Spleen (tissue), 11 donors: ENCODE measurements at regions not wholly inside any gene's neighbourhood (a gene's known extent, or its start where the extent isn't known, plus 50 kb on each side); places are given as distances from the start of the nearest gene placed in this dataset.

Experiments used
- DNase-seq: peaks from one replicate; pipeline ENCODE4 v3.0.0-alpha.2; 2020
- H3K27ac ChIP-seq, 8 donors: fragments of 200-600 bp; sonication (generic) in 7 of 8; 1 replicate in 4 of 8; 2 replicates in 4 of 8; pipeline versions ENCODE4 v1.5.0 to v1.8.0; 2016 to 2021; ENCODE audit warnings: inconsistent platforms in 4 of 8, mild to moderate bottlenecking in 4 of 8, moderate library complexity in 1 of 8
- H3K27me3 ChIP-seq, 7 donors: fragments of 200-600 bp; sonication (generic) in 6 of 7; replicated peaks in 1 of 7; 1 replicate in 4 of 7; 2 replicates in 3 of 7; pipeline versions ENCODE4 v1.5.0 to v1.8.0; 2016 to 2021; ENCODE audit warnings: inconsistent platforms in 3 of 7, mild to moderate bottlenecking in 1 of 7
- H3K36me3 ChIP-seq, 6 donors: fragments of 200-600 bp; sonication (generic) in 5 of 6; 1 replicate in 4 of 6; 2 replicates in 2 of 6; pipeline versions ENCODE4 v1.5.0 to v1.8.0; 2016 to 2021; ENCODE audit warnings: inconsistent platforms in 2 of 6
- H3K4me1 ChIP-seq, 6 donors: fragments of 200-600 bp; sonication (generic) in 5 of 6; 1 replicate in 3 of 6; 2 replicates in 3 of 6; pipeline versions ENCODE4 v1.5.0 to v1.8.0; 2016 to 2021; ENCODE audit warnings: inconsistent platforms in 3 of 6
- H3K4me3 ChIP-seq, 8 donors: fragments of 200-600 bp; sonication (generic) in 7 of 8; 1 replicate in 4 of 8; 2 replicates in 4 of 8; pipeline versions ENCODE4 v1.5.0 to v1.8.0; 2016 to 2021; ENCODE audit warnings: inconsistent platforms in 4 of 8, mild to moderate bottlenecking in 4 of 8, moderate library complexity in 2 of 8
- H3K9me3 ChIP-seq, 8 donors: fragments of 200-600 bp; sonication (generic) in 7 of 8; 1 replicate in 4 of 8; 2 replicates in 4 of 8; pipeline versions ENCODE4 v1.5.0 to v1.8.0; 2016 to 2021; ENCODE audit warnings: inconsistent platforms in 4 of 8
- CTCF ChIP-seq, 11 experiments: fragments of 200-600 bp in 7 of 11; fragments of 450-650 bp in 4 of 11; sonication (generic) in 4 of 11; IDR thresholded peaks in 8 of 11; conservative IDR thresholded peaks in 3 of 11; 1 replicate in 7 of 11; 2 replicates in 4 of 11; pipeline versions ENCODE4 v1.4.0 to v1.8.0; 2016 to 2021; ENCODE audit warnings: antibody characterized with exemption in 11 of 11, inconsistent platforms in 4 of 11, mild to moderate bottlenecking in 1 of 11
- POLR2A ChIP-seq, 3 donors: fragments of 450-650 bp; IDR thresholded peaks; one replicate each; pipeline ENCODE4 v1.5.1; 2017; ENCODE audit warnings: antibody characterized with exemption in 3 of 3, mild to moderate bottlenecking in 1 of 3
- POLR2AphosphoS5 ChIP-seq, 3 donors: sonication (generic); formaldehyde crosslinking; IDR thresholded peaks; one replicate each; pipeline ENCODE4 v1.5.1; 2017; ENCODE audit warnings: antibody characterized with exemption in 3 of 3
- WGBS, 5 donors: extraction: QIAGEN DNeasy Blood & Tissue Kit in 3 of 5; methylation state at CpG; one replicate each; pipeline versions ENCODE4 v1.1.5 to v1.1.7; 2013 to 2018; 5-methylcytosine and 5-hydroxymethylcytosine counted together
- intact Hi-C: fragments of 100-400 bp; cut with DNase I; formaldehyde crosslinking; loops from one replicate; pipeline ENCODE4 v1.15.0; 2023; ENCODE audit warnings: low total_unique reads
- donor health status: healthy with polysubstance abuse.
- donor health status: DM: no; HTN: no; CAD: no; lungs with moderate emphysema.
- donor health status: DM: no; HTN: no; CAD: no.
- donor health status: Bipolar disorder and iron deficiency.
- donor health status: healthy.
- donor health status: DM: no; HTN: no; CAD: no.
- donor health status: DM: yes; HTN: yes; CAD: no.

DNA sequence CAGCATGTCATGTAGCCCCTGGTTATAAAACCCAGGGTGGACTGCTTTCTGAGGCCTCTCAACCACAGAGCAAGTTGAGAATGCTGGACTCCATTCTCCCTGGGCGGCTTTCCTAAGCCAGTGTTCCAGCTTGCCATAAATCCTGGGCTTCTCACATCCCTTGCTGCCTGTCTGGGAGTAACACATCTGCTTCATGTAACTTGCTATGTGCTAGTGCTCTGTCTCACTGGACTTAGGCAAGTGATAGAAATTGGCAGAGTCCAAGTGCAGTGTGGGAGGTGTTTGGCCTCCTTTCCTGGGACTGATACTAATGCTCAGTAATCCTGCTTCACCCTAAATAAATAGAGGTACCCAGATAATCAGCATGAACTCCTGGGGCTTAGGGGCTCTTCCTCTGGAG, 277.1 kb upstream of the POM121L12 start:
- no peaks in the 10 kb centered on the region for H3K27me3 ChIP-seq
- H3K9me3 ChIP-seq = peaks cover 0 to 34% (median 4%) of the 10 kb centered on the region in 8 donors
- 27 to 76% (median 63%) methylated on average over 1 of the region's 1 CpG for WGBS, 5 donors
- H3K4me1 ChIP-seq = no peaks in the 10 kb centered on the region
- no peak for DNase-seq
- H3K36me3 ChIP-seq = no peaks in the 10 kb centered on the region
- H3K4me3 ChIP-seq = no peak overlapping the region
- no peak for TF ChIP-seq POLR2AphosphoS5 (IDR thresholded peaks at IDR 0.05)
- no peak for TF ChIP-seq POLR2A (IDR thresholded peaks at IDR 0.05)
- no peak for TF ChIP-seq CTCF (IDR thresholded peaks at IDR 0.05 in 8 of 11, conservative IDR thresholded peaks at IDR 0.05 in 3 of 11)
- intact Hi-C loops = no loop called here
- H3K27ac ChIP-seq = no peak overlapping the region

GRCh38 chr7:52753855-52754254, 281.6 kb upstream of the POM121L12 start:
- DNase-seq = no peak
- intact Hi-C loops = no loop called here
- H3K4me3 ChIP-seq = no peak overlapping the region

GRCh38 chr7:52752891-52753290, 282.5 kb upstream of the POM121L12 start:
- no peak for TF ChIP-seq POLR2AphosphoS5 (IDR thresholded peaks at IDR 0.05)
- no peak for TF ChIP-seq CTCF (IDR thresholded peaks at IDR 0.05 in 8 of 11, conservative IDR thresholded peaks at IDR 0.05 in 3 of 11)
- TF ChIP-seq POLR2A (IDR thresholded peaks at IDR 0.05) = no peak
- Histone ChIP-seq H3K4me1 (no peaks in the 10 kb centered on the region), H3K4me3 (no peak overlapping the region), H3K27me3 (no peaks in the 10 kb centered on the region), H3K36me3 (no peaks in the 10 kb centered on the region), H3K27ac (no peak overlapping the region), H3K9me3 (peaks cover 0 to 24% (median 0%) of the 10 kb centered on the region in 8 donors)
- no peak for DNase-seq
- WGBS, 5 donors = 87 to 94% (median 91%) methylated on average over 4 of the region's 4 CpGs
- intact Hi-C loops = no loop called here

More at GRCh38 chr7:52753855-52754254, 281.6 kb upstream of the POM121L12 start:
- H3K27ac ChIP-seq = no peak overlapping the region
- H3K4me1 ChIP-seq = no peaks in the 10 kb centered on the region
- H3K27me3 ChIP-seq = no peaks in the 10 kb centered on the region
- no peaks in the 10 kb centered on the region for H3K36me3 ChIP-seq
- 87 to 93% (median 88%) methylated on average over 12 of the region's 12 CpGs for WGBS, 5 donors
- H3K9me3 ChIP-seq = peaks cover 0 to 27% (median 3%) of the 10 kb centered on the region in 8 donors
- TF ChIP-seq CTCF (IDR thresholded peaks at IDR 0.05 in 8 of 11, conservative IDR thresholded peaks at IDR 0.05 in 3 of 11) (no peak), POLR2AphosphoS5 (IDR thresholded peaks at IDR 0.05) (no peak), POLR2A (IDR thresholded peaks at IDR 0.05) (no peak)

- WGBS, 5 donors = 46 to 63% (median 55%) methylated on average over 4 of the region's 4 CpGs
- intact Hi-C loops = no loop called here
- no peak overlapping the region for H3K4me3 ChIP-seq
- no peak for DNase-seq
- no peak for TF ChIP-seq CTCF (IDR thresholded peaks at IDR 0.05 in 8 of 11, conservative IDR thresholded peaks at IDR 0.05 in 3 of 11)
- TF ChIP-seq POLR2A (IDR thresholded peaks at IDR 0.05) = no peak
- TF ChIP-seq POLR2AphosphoS5 (IDR thresholded peaks at IDR 0.05) = no peak
- no peaks in the 10 kb centered on the region for H3K4me1 ChIP-seq
- no peaks in the 10 kb centered on the region for H3K27me3 ChIP-seq
- peaks cover 0 to 16% (median 3%) of the 10 kb centered on the region in 8 donors for H3K9me3 ChIP-seq
- H3K27ac ChIP-seq = no peak overlapping the region
- H3K36me3 ChIP-seq = no peaks in the 10 kb centered on the region
Observed at GRCh38 chr7:52749880-52750279, 285.6 kb upstream of the POM121L12 start.
